Glomerular visceral epithelial cell (primary cell): ENCODE measurements at regions not wholly inside any gene's neighbourhood (a gene's known extent, or its start where the extent isn't known, plus 50 kb on each side); places are given as distances from the start of the nearest gene placed in this dataset.
"Not testable (repeated sequence)": the region's sequence is repeated elsewhere in the genome, so short reads cannot be mapped to it uniquely, and the experiment has no call there.

Source experiments
- DNase-seq: peaks from one replicate; pipeline ENCODE4 v3.0.0-alpha.2; 2016; ENCODE audit errors: extremely low spot score

GRCh38 chr21:19368944-19369343 lies 965.4 kb upstream of the TMPRSS15 start:
- DNase-seq, result no peak

- DNase-seq, result no peak
Measured at GRCh38 chr21:19392390-19392789, 988.8 kb upstream of the TMPRSS15 start.

GRCh38 chr21:19400223-19400770 lies 996.7 kb upstream of the TMPRSS15 start:
- DNase-seq, result no peak

GRCh38 chr21:19402870-19403269 lies 999.3 kb upstream of the TMPRSS15 start:
- no peak for DNase-seq

- no peak for DNase-seq
Measured at GRCh38 chr21:19405326-19405725, 1001.7 kb upstream of the TMPRSS15 start.

- no peak for DNase-seq
Measured at GRCh38 chr21:19420565-19420964, 1017.0 kb upstream of the TMPRSS15 start.

- no peak for DNase-seq
Measured at GRCh38 chr21:19433623-19434022, 1030.0 kb upstream of the TMPRSS15 start.

- no peak for DNase-seq
Measured at GRCh38 chr21:19440792-19441655, 1037.4 kb upstream of the TMPRSS15 start.

- no peak for DNase-seq
Measured at GRCh38 chr21:19458295-19458694, 1054.7 kb upstream of the TMPRSS15 start.

- no peak for DNase-seq
Measured at GRCh38 chr21:19461481-19462205, 1058.1 kb upstream of the TMPRSS15 start.

GRCh38 chr21:19463966-19464365 lies 1060.4 kb upstream of the TMPRSS15 start:
- no peak for DNase-seq

GRCh38 chr21:19468991-19469715 lies 1065.6 kb upstream of the TMPRSS15 start:
- DNase-seq, result no peak

GRCh38 chr21:19475525-19475924 lies 1071.9 kb upstream of the TMPRSS15 start:
- DNase-seq, result no peak

- DNase-seq, result no peak
Measured at GRCh38 chr21:19489930-19490329, 1086.3 kb upstream of the TMPRSS15 start.

GRCh38 chr21:19490481-19490880 lies 1086.9 kb upstream of the TMPRSS15 start:
- no peak for DNase-seq

GRCh38 chr21:19493437-19494241 lies 1090.1 kb upstream of the TMPRSS15 start:
- not testable (repeated sequence) for DNase-seq

- no peak for DNase-seq
Measured at GRCh38 chr21:19501115-19501514, 1097.5 kb upstream of the TMPRSS15 start.

- no peak for DNase-seq
Measured at GRCh38 chr21:19507682-19508260, 1104.2 kb upstream of the TMPRSS15 start.

- DNase-seq, result no peak
Measured at GRCh38 chr21:19508442-19508841, 1104.9 kb upstream of the TMPRSS15 start.

- DNase-seq, result no peak
Measured at GRCh38 chr21:19508844-19509243, 1105.3 kb upstream of the TMPRSS15 start.

GRCh38 chr21:19510057-19510456 lies 1106.5 kb upstream of the TMPRSS15 start:
- DNase-seq, result no peak
